ENCODE measurements at regions not wholly inside any gene's neighbourhood (a gene's known extent, or its start where the extent isn't known, plus 50 kb on each side); places are given as distances from the start of the nearest gene placed in this dataset.

GRCh38 chr7:155373359-155374273, 75.9 kb downstream of the INSIG1 start:
- H3K4me1 ChIP-seq (ENCODE audit: control insufficient read depth, extremely low read depth, insufficient read depth, low read length), result no peaks in the 10 kb centered on the region
- H3K79me2 ChIP-seq (ENCODE audit: control insufficient read depth, insufficient read depth, low read length), result no peaks in the 10 kb centered on the region
- no peak overlapping the region for H3K9ac ChIP-seq (ENCODE audit: insufficient read depth, low read length)
- H3K9me3 ChIP-seq (ENCODE audit: control insufficient read depth, insufficient read depth, low read depth, low read length), result no peaks in the 10 kb centered on the region
- H3K27me3 ChIP-seq (ENCODE audit: control insufficient read depth, insufficient read depth, low read length), result peaks cover 67% of the 10 kb centered on the region
- no peak overlapping the region for H3K4me2 ChIP-seq (ENCODE audit: extremely low read depth, insufficient read depth, low read length)
- TF ChIP-seq EZH2 (IDR thresholded peaks at IDR 0.05; ENCODE audit: low read length, missing control alignments), result peak; percentile 93
- TF ChIP-seq CTCF (conservative IDR thresholded peaks at IDR 0.05 in 1 of 2, IDR thresholded peaks at IDR 0.05 in 1 of 2; ENCODE audit: low read depth in 1 of 2, low read length in 2 of 2), result no peak
- no peaks in the 10 kb centered on the region for H4K20me1 ChIP-seq (ENCODE audit: control insufficient read depth, extremely low read depth, insufficient read depth, low read length)
- H2AFZ ChIP-seq (ENCODE audit: low read length), result no peak overlapping the region
- DNase-seq (ENCODE audit: low read depth in 2 of 2), result peak in 1 of 2 donors; percentile 31
- peak overlapping the region in 2 of 4 experiments; percentile 33 to 35 for H3K4me3 ChIP-seq (replicated peaks in 1 of 4; ENCODE audit: control extremely low read depth in 1 of 4, insufficient read depth in 1 of 4, low read depth in 3 of 4, low read length in 4 of 4)
- H3K27ac ChIP-seq (ENCODE audit: insufficient read depth, low read length), result no peak overlapping the region
- no peaks in the 10 kb centered on the region for H3K36me3 ChIP-seq (ENCODE audit: control insufficient read depth, insufficient read depth, low read length)

GRCh38 chr7:155374276-155375252, 76.9 kb downstream of the INSIG1 start:
- no peaks in the 10 kb centered on the region for H4K20me1 ChIP-seq (ENCODE audit: control insufficient read depth, extremely low read depth, insufficient read depth, low read length)
- no peaks in the 10 kb centered on the region for H3K36me3 ChIP-seq (ENCODE audit: control insufficient read depth, insufficient read depth, low read length)
- no peaks in the 10 kb centered on the region for H3K79me2 ChIP-seq (ENCODE audit: control insufficient read depth, insufficient read depth, low read length)
- no peak overlapping the region for H3K9ac ChIP-seq (ENCODE audit: insufficient read depth, low read length)
- H3K27me3 ChIP-seq (ENCODE audit: control insufficient read depth, insufficient read depth, low read length), result peaks cover 77% of the 10 kb centered on the region
- H2AFZ ChIP-seq (ENCODE audit: low read length), result no peak overlapping the region
- H3K27ac ChIP-seq (ENCODE audit: insufficient read depth, low read length), result no peak overlapping the region
- no peaks in the 10 kb centered on the region for H3K4me1 ChIP-seq (ENCODE audit: control insufficient read depth, extremely low read depth, insufficient read depth, low read length)
- no peak overlapping the region for H3K4me3 ChIP-seq (replicated peaks in 1 of 4; ENCODE audit: control extremely low read depth in 1 of 4, insufficient read depth in 1 of 4, low read depth in 3 of 4, low read length in 4 of 4)
- no peak for TF ChIP-seq CTCF (conservative IDR thresholded peaks at IDR 0.05 in 1 of 2, IDR thresholded peaks at IDR 0.05 in 1 of 2; ENCODE audit: low read depth in 1 of 2, low read length in 2 of 2)
- TF ChIP-seq EZH2 (IDR thresholded peaks at IDR 0.05; ENCODE audit: low read length, missing control alignments), result peak; percentile 97
- no peaks in the 10 kb centered on the region for H3K9me3 ChIP-seq (ENCODE audit: control insufficient read depth, insufficient read depth, low read depth, low read length)
- no peak for DNase-seq (ENCODE audit: low read depth in 2 of 2)
- H3K4me2 ChIP-seq (ENCODE audit: extremely low read depth, insufficient read depth, low read length), result no peak overlapping the region

Data from fibroblast of lung (primary cell).